CD8-positive, alpha-beta memory T cell (primary cell): ENCODE measurements at regions not wholly inside any gene's neighbourhood (a gene's known extent, or its start where the extent isn't known, plus 50 kb on each side); places are given as distances from the start of the nearest gene placed in this dataset.
"Not testable (repeated sequence)": the region's sequence is repeated elsewhere in the genome, so short reads cannot be mapped to it uniquely, and the experiment has no call there.

ENCODE experiments used
- CTCF ChIA-PET: fragments of 350-600 bp; sonication (Branson Sonifier 250); formaldehyde crosslinking; loops from one replicate; lab custom pipeline; 2021; ENCODE audit warnings: antibody characterized with exemption; lab: Charles Lee
- POLR2A ChIA-PET: fragments of 350-600 bp; sonication (Branson Sonifier 250); formaldehyde crosslinking; loops from one replicate; lab custom pipeline; 2021; ENCODE audit warnings: antibody characterized with exemption; lab: Charles Lee
- DNase-seq, 5 donors: peaks; one replicate each; pipeline versions ENCODE4 v3.0.0 to v3.0.0-alpha.2; 2020 to 2022; ENCODE audit warnings: mixed read lengths in 1 of 5
- H3K27ac ChIP-seq: one replicate; pipeline ENCODE4 v1.7.0; 2013; ENCODE audit warnings: low read depth, mild to moderate bottlenecking, low read length, moderate library complexity
- H3K27me3 ChIP-seq: 2 replicates; pipeline ENCODE4 v1.7.0; 2013; ENCODE audit warnings: low read length, mild to moderate bottlenecking; ENCODE audit not compliant: insufficient read depth, poor library complexity, severe bottlenecking
- H3K36me3 ChIP-seq: 2 replicates; pipeline ENCODE4 v1.7.0; 2013; ENCODE audit warnings: mild to moderate bottlenecking, low read length, moderate library complexity; ENCODE audit not compliant: insufficient read depth
- H3K4me1 ChIP-seq: 2 replicates; pipeline ENCODE4 v1.7.0; 2013; ENCODE audit warnings: mild to moderate bottlenecking, low read length, moderate library complexity; ENCODE audit not compliant: insufficient read depth
- H3K4me3 ChIP-seq: 2 replicates; pipeline ENCODE4 v1.7.0; 2013; ENCODE audit warnings: mild to moderate bottlenecking, low read length
- H3K9me3 ChIP-seq: 2 replicates; pipeline ENCODE4 v1.7.0; 2013; ENCODE audit warnings: mild to moderate bottlenecking, low read length
- H3K27ac Mint-ChIP-seq, 8 donors: one replicate each; pipeline ENCODE4 v1.8.0; 2020 to 2021; ENCODE audit warnings: mixed read lengths in 8 of 8, mild to moderate bottlenecking in 6 of 8, inconsistent platforms in 3 of 8, moderate library complexity in 3 of 8
- H3K27me3 Mint-ChIP-seq, 2 donors: one replicate each; pipeline ENCODE4 v1.8.0; 2020 to 2021; ENCODE audit warnings: mixed read lengths in 2 of 2, mild to moderate bottlenecking in 1 of 2, moderate library complexity in 1 of 2
- H3K36me3 Mint-ChIP-seq, 3 donors: one replicate each; pipeline ENCODE4 v1.8.0; 2020 to 2021; ENCODE audit warnings: mixed read lengths in 3 of 3, inconsistent platforms in 1 of 3, mild to moderate bottlenecking in 1 of 3
- H3K4me1 Mint-ChIP-seq, 3 donors: one replicate each; pipeline ENCODE4 v1.8.0; 2020 to 2021; ENCODE audit warnings: mixed read lengths in 3 of 3, inconsistent platforms in 1 of 3, mild to moderate bottlenecking in 1 of 3
- H3K4me3 Mint-ChIP-seq, 7 donors: one replicate each; pipeline ENCODE4 v1.8.0; 2020 to 2021; ENCODE audit warnings: mixed read lengths in 7 of 7, mild to moderate bottlenecking in 6 of 7, moderate library complexity in 4 of 7, inconsistent platforms in 2 of 7
- H3K9me3 Mint-ChIP-seq, 5 donors: one replicate each; pipeline ENCODE4 v1.8.0; 2020 to 2022; ENCODE audit warnings: mixed read lengths in 5 of 5, mild to moderate bottlenecking in 3 of 5, moderate library complexity in 2 of 5, inconsistent platforms in 1 of 5

DNA sequence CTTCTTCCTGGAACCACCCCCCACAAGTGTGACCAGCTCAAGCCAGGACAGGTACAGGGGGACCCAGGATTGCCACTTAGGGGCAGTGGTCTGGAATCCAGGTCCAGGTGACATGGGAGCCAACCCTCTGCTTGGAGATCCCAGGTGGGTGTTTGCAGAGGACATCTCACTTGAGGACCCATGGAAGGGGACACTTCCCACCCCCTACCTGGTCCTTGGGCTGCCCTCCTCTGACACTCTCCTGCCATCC, 145.5 kb downstream of the SEC14L1 start:
- H3K27me3 Mint-ChIP-seq: peaks cover 11 to 27% of the 10 kb centered on the region in 2 donors
- CTCF ChIA-PET: no interaction called here
- Histone ChIP-seq H3K36me3 (no peaks in the 10 kb centered on the region), H3K4me3 (no peak overlapping the region), H3K9me3 (no peaks in the 10 kb centered on the region), H3K4me1 (peaks cover 9% of the 10 kb centered on the region), H3K27me3 (peaks cover 8% of the 10 kb centered on the region), H3K27ac (no peak overlapping the region)
- H3K4me1 Mint-ChIP-seq: peaks cover 5 to 10% (median 8%) of the 10 kb centered on the region in 3 donors
- DNase-seq: no peak
- no peaks in the 10 kb centered on the region for H3K9me3 Mint-ChIP-seq
- peak overlapping the region in 2 of 8 donors; percentile 60 to 70 for H3K27ac Mint-ChIP-seq
- POLR2A ChIA-PET: no interaction called here
- H3K36me3 Mint-ChIP-seq: peaks cover 0 to 3% (median 0%) of the 10 kb centered on the region in 3 donors
- H3K4me3 Mint-ChIP-seq: no peak overlapping the region

DNA sequence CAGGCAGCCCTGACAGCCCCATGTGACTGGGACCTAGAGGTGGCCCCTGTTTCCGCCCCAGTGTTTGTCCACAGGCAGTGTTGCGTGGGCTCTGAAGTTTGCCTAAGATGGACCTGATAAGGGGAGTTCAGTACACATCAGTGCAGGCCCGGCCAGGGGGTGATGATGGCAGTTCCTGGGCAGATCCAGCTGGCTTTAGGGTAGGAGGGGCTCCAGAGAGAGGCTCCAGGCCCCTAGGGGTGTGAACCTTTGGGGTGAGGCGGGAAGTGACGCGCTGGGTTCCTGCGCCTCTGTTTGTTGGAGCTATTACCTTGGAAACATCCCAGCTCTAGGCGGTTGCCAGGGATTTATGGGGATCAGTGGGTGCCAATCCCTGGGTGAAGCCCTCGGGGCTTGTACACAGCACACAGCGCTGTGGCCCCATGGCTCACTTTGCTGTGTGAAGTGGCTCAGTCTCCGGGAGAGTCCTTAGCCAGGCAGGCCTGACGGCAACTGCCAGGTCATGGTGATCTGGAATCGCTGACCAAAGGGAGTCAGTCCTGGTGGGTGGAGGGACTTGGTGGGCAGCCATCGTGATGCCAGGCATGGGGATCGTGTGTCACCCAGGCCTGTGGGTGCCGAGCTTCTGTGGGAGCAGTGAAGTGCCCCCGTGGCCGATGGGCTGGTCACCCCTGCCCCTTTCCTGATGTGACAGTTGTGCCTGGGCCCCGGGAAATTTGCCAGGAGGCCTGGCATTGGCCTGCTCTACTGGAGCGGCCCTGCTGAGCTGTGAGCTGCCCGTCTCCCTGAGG, 146.1 kb downstream of the SEC14L1 start:
- no peak overlapping the region for H3K4me3 Mint-ChIP-seq
- Histone ChIP-seq H3K4me1 (peaks cover 5% of the 10 kb centered on the region), H3K27me3 (peaks cover 8% of the 10 kb centered on the region), H3K9me3 (no peaks in the 10 kb centered on the region), H3K4me3 (no peak overlapping the region), H3K27ac (no peak overlapping the region), H3K36me3 (no peaks in the 10 kb centered on the region)
- DNase-seq: no peak
- H3K27ac Mint-ChIP-seq: peak overlapping the region in 1 of 8 donors; percentile 60
- H3K36me3 Mint-ChIP-seq: peaks cover 0 to under 1% (median 0%) of the 10 kb centered on the region in 3 donors
- H3K4me1 Mint-ChIP-seq: peaks cover 4 to 7% (median 5%) of the 10 kb centered on the region in 3 donors
- POLR2A ChIA-PET: no interaction called here
- H3K9me3 Mint-ChIP-seq: no peaks in the 10 kb centered on the region
- CTCF ChIA-PET: no interaction called here
- peaks cover 8 to 26% of the 10 kb centered on the region in 2 donors for H3K27me3 Mint-ChIP-seq

DNA sequence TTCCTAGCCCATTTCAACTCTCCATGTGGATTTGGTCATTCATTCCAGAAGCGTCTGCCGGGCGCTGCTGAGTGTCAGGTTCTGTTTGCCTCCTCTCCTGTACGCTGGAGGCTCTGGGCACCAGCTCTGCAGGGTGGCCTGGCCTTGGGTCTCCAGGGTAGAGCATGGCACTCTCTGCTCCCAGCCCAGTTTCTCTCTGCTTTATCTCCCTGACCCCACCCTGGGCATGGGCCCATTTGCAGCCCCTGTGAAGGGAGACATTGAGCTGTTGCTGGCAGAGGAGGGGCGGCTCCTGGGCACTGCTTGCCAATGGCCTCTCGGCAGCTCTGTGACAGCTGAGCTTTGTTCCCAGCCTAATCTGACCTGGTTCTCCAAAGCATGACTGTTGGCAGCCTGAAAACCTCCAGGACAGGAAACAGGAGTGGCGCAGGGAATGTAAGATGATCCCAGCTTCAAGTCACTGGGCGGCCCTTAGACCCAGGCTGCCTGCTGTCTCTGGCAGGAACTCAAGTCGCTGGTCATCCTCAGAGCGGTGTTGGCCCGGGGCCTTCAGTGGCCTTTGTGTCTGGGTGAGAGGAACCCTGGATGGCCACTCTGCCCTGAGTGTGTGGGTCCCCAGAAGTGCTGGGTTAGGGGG, 146.8 kb downstream of the SEC14L1 start:
- no peaks in the 10 kb centered on the region for H3K9me3 Mint-ChIP-seq
- Histone ChIP-seq H3K9me3 (no peaks in the 10 kb centered on the region), H3K27ac (no peak overlapping the region), H3K36me3 (no peaks in the 10 kb centered on the region), H3K4me3 (no peak overlapping the region), H3K27me3 (peaks cover 2% of the 10 kb centered on the region), H3K4me1 (no peaks in the 10 kb centered on the region)
- H3K36me3 Mint-ChIP-seq: no peaks in the 10 kb centered on the region
- H3K27ac Mint-ChIP-seq: no peak overlapping the region
- H3K4me1 Mint-ChIP-seq: peaks cover 0 to under 1% (median 0%) of the 10 kb centered on the region in 3 donors
- peaks cover 2 to 21% of the 10 kb centered on the region in 2 donors for H3K27me3 Mint-ChIP-seq
- DNase-seq: no peak
- ChIA-PET POLR2A (no interaction called here), CTCF (no interaction called here)
- H3K4me3 Mint-ChIP-seq: no peak overlapping the region

DNA sequence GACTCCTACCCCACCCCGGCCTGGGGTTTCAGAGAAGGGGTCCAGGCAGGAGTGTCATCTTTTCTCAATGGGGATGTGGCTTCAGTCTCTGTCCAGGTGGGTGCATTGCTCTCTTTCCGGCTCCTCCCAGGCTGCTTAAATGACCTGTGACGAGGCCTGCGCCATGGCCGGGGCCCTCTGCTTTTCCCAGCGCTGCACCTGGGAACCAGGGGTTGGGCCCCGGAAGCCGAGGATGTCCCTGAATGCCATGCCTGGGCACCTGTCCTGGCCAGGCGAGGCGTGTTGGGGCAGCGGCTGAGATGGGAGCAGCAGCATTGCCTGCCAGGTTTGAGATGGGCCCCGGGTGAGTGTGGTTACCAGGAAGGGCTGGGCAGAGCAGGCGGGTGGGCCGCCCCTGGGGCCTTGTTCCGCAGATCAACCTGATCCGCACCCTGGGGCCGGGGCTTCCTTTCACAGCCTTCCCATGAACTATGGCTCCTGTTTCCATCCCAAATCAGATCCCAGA, 147.4 kb downstream of the SEC14L1 start:
- no peaks in the 10 kb centered on the region for H3K4me1 Mint-ChIP-seq
- Histone ChIP-seq H3K9me3 (no peaks in the 10 kb centered on the region), H3K36me3 (no peaks in the 10 kb centered on the region), H3K4me3 (no peak overlapping the region), H3K27ac (no peak overlapping the region), H3K27me3 (no peaks in the 10 kb centered on the region), H3K4me1 (no peaks in the 10 kb centered on the region)
- POLR2A ChIA-PET: no interaction called here
- H3K27me3 Mint-ChIP-seq: peaks cover 2 to 20% of the 10 kb centered on the region in 2 donors
- no peak overlapping the region for H3K4me3 Mint-ChIP-seq
- no peak for DNase-seq
- H3K9me3 Mint-ChIP-seq: no peaks in the 10 kb centered on the region
- no peaks in the 10 kb centered on the region for H3K36me3 Mint-ChIP-seq
- CTCF ChIA-PET: no interaction called here
- peak overlapping the region in 1 of 8 donors; percentile 86 for H3K27ac Mint-ChIP-seq

DNA sequence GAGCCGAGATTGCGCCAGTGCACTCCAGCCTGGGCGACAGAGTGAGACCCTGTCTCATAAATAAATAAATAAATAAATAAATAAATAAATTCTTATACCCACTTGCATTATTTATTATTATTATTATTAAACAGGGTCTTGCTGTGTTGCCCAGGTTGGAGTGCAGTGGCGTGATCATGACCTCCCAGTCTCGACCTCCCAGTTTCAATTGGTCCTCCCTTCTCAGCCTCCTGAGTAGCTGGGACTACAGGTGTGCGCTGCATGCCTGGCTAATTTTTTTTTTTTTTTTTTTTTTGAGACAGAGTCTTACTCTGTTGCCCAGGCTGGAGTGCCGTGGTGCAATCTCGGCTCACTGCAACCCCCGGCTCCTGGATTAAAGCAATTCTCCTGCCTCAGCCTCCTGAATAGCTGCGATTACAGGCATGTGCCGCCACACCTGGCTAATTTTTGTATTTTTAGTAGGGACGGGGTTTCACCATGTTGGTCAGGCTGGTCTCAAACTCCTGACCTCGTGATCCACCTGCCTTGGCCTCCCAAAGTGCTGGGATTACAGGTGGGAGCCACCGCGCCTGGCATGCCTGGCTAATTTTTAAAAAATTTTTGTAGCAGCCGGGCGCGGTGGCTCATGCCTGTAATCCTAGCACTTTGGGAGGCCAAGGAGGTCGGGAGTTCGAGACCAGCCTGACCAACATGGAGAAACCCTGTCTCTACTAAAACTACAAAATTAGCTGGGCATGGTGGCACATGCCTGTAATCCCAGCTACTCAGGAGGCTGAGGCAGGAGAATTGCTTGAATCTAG, 150.2 kb downstream of the SEC14L1 start:
- CTCF ChIA-PET, H3K27ac Mint-ChIP-seq, POLR2A ChIA-PET, DNase-seq, H3K9me3 Mint-ChIP-seq, H3K4me3 ChIP-seq, H3K36me3 ChIP-seq, H3K4me1 ChIP-seq, H3K4me3 Mint-ChIP-seq, H3K27me3 ChIP-seq, H3K9me3 ChIP-seq, H3K36me3 Mint-ChIP-seq, H3K27ac ChIP-seq, H3K4me1 Mint-ChIP-seq: not testable (repeated sequence)
- peaks cover 3 to 17% of the 10 kb centered on the region in 2 donors for H3K27me3 Mint-ChIP-seq

DNA sequence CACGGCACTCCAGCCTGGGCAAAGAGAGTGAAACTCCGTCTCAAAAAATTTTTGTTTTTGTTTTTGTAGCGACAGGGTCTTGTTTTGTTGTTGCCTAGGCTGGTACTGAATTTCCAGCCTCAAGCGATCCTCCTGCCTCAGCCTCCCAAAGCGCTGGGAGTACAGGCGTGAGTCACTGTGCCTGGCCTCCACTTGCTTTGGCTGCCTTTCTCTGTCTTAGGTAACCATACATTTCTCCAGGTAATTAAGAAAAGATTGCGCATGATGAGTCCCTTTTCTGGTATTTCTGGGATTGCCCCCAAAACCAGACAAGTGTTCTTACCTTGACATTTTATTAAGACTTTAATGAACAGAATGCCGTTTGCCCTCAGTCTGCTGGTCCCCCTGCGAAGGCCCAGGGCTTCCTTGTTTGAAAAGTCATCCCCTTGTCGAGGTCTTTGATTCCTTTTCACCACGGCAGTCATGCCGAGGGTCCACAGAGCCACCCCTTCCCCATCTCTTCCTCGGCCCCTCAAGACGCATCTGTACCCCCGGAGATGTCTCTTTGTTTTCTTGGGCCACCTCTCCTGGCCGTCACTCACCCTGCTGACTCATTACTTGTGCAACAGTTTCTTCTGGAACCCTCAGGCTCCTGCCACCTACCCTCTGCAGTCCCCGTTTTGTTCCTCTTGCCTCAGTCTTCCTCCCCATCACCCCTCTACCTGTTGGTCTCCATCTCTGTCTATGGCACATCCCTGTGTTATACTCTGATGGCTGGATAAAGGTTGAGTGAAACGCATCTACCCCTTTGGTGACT, 151.0 kb downstream of the SEC14L1 start:
- no peak overlapping the region for H3K4me3 Mint-ChIP-seq
- H3K4me3 ChIP-seq: no peak overlapping the region
- no peaks in the 10 kb centered on the region for H3K36me3 Mint-ChIP-seq
- no peaks in the 10 kb centered on the region for H3K9me3 ChIP-seq
- POLR2A ChIA-PET: no interaction called here
- CTCF ChIA-PET: no interaction called here
- peaks cover 2 to 11% of the 10 kb centered on the region in 2 donors for H3K27me3 Mint-ChIP-seq
- no peak overlapping the region for H3K27ac ChIP-seq
- H3K36me3 ChIP-seq: no peaks in the 10 kb centered on the region
- no peaks in the 10 kb centered on the region for H3K4me1 Mint-ChIP-seq
- no peaks in the 10 kb centered on the region for H3K27me3 ChIP-seq
- H3K4me1 ChIP-seq: no peaks in the 10 kb centered on the region
- no peaks in the 10 kb centered on the region for H3K9me3 Mint-ChIP-seq
- no peak overlapping the region for H3K27ac Mint-ChIP-seq
- DNase-seq: no peak

DNA sequence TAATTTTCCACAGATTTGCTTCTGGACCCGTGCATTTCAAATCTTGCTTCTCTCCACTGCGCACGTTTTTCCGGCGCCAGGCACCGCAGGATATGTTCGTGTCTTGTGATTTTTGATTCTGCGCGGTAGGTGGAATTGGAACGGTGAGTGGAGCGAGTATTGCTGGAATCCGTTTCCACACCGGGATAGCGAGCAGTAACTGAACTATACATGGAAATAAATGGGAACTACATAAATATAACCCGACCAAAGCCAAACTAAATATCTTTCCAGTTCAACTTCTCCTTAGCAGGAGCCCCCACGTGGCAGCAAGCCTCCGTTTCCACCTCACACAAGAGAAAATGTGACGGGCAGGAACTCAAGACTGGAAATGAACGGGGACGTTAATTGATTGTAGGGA, 154.0 kb downstream of the SEC14L1 start:
- Histone ChIP-seq H3K36me3 (no peaks in the 10 kb centered on the region), H3K27ac (no peak overlapping the region), H3K4me3 (no peak overlapping the region), H3K9me3 (no peaks in the 10 kb centered on the region), H3K4me1 (no peaks in the 10 kb centered on the region), H3K27me3 (no peaks in the 10 kb centered on the region)
- H3K4me1 Mint-ChIP-seq: no peaks in the 10 kb centered on the region
- POLR2A ChIA-PET: no interaction called here
- no peak overlapping the region for H3K27ac Mint-ChIP-seq
- H3K27me3 Mint-ChIP-seq: peaks cover 2 to 11% of the 10 kb centered on the region in 2 donors
- CTCF ChIA-PET: no interaction called here
- H3K9me3 Mint-ChIP-seq: no peaks in the 10 kb centered on the region
- no peak overlapping the region for H3K4me3 Mint-ChIP-seq
- no peaks in the 10 kb centered on the region for H3K36me3 Mint-ChIP-seq
- DNase-seq: no peak
